ENCODE measurements at regions not wholly inside any gene's neighbourhood (a gene's known extent, or its start where the extent isn't known, plus 50 kb on each side); places are given as distances from the start of the nearest gene placed in this dataset.

DNA sequence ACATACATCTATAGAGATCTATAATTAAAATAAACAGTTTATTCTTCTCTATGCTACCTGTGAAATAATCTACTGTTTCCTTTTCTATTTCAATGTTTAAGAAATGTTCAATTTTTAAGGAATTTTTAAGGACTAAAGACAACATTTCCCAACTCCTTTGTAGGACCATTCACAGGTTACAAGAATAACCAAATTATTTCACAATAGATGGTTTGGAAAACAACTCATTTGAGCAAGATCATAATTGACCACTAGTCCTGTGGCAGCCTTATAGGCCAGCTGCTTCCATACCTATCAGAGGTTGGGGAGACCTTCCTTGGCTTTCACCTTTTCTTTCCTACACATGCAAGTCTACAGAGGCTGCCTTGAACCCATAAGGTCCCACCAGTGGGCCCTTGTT is 193.7 kb downstream of the TTC39B start:
- peaks cover 5 to 19% (median 15%) of the 10 kb centered on the region in 3 donors for H3K4me1 ChIP-seq (ENCODE audit: control insufficient read depth in 3 of 3, insufficient read depth in 3 of 3, low read length in 3 of 3)
- H3K27ac ChIP-seq (ENCODE audit: low read depth, low read length), result no peak overlapping the region
- H3K9ac ChIP-seq (ENCODE audit: low read depth in 1 of 3, low read length in 3 of 3), result no peak overlapping the region
- H3K9me3 ChIP-seq (ENCODE audit: control insufficient read depth in 3 of 3, low read length in 3 of 3), result no peaks in the 10 kb centered on the region
- no peak overlapping the region for H3K4me3 ChIP-seq (ENCODE audit: low read length in 3 of 3)
- no peaks in the 10 kb centered on the region for H3K36me3 ChIP-seq (ENCODE audit: control insufficient read depth in 3 of 3, insufficient read depth in 3 of 3, low read length in 3 of 3)
- no peaks in the 10 kb centered on the region for H3K27me3 ChIP-seq (ENCODE audit: control insufficient read depth in 3 of 3, insufficient read depth in 3 of 3, low read length in 3 of 3)

DNA sequence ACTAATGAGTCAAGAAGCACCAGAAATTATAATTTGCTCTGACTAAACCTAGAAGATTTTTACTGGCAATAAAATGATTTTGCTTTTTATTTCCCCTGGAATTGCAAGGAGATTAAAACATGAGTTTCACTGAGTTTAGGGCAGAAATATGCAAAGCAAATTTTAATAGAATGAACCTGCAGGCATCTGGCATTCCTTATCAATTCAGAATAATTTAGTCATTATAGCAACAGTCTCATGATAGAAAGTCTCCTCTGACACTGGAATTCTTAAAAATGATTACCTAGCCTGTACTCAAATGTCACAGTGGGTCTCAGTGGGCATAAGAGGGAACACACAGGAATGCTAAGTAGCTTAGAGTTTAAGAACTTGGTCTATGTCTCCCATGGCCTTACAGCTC is 195.9 kb downstream of the TTC39B start:
- H3K4me3 ChIP-seq (ENCODE audit: low read length in 3 of 3), result no peak overlapping the region
- H3K9me3 ChIP-seq (ENCODE audit: control insufficient read depth in 3 of 3, low read length in 3 of 3), result no peaks in the 10 kb centered on the region
- no peak overlapping the region for H3K27ac ChIP-seq (ENCODE audit: low read depth, low read length)
- H3K9ac ChIP-seq (ENCODE audit: low read depth in 1 of 3, low read length in 3 of 3), result no peak overlapping the region
- no peaks in the 10 kb centered on the region for H3K27me3 ChIP-seq (ENCODE audit: control insufficient read depth in 3 of 3, insufficient read depth in 3 of 3, low read length in 3 of 3)
- no peaks in the 10 kb centered on the region for H3K36me3 ChIP-seq (ENCODE audit: control insufficient read depth in 3 of 3, insufficient read depth in 3 of 3, low read length in 3 of 3)
- H3K4me1 ChIP-seq (ENCODE audit: control insufficient read depth in 3 of 3, insufficient read depth in 3 of 3, low read length in 3 of 3), result peaks cover 5 to 12% (median 6%) of the 10 kb centered on the region in 3 donors

DNA sequence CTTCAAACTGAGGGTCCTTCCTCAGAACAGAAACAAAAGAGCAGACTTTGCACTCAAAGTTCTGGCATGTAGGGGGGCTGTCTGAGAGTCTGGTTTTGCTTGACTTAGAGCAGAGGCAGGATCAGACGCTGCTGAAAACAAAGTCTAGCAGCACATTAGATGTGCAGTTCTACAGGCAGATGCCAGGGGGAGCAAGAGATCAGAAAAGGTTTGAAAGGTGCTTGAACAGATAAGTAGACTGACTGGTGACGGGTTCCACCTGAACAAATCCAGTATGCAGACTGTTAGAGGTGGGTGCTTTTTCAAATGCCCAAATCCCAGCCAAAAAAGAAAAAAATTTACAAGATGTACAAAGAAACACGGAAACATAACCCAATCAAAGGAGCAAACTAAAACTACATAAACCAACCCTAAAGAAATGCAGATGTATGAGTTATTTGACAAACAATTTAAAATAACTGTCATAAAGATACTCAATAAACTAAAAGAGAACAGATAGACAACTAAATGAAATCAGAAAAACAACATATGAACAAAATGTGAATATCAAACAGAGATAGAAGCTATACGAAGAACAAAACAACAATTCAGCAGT is 194.7 kb upstream of the FREM1 start:
- Histone ChIP-seq H3K9me3 (ENCODE audit: control insufficient read depth in 3 of 3, low read length in 3 of 3) (no peaks in the 10 kb centered on the region), H3K4me1 (ENCODE audit: control insufficient read depth in 3 of 3, insufficient read depth in 3 of 3, low read length in 3 of 3) (no peaks in the 10 kb centered on the region), H3K27me3 (ENCODE audit: control insufficient read depth in 3 of 3, insufficient read depth in 3 of 3, low read length in 3 of 3) (no peaks in the 10 kb centered on the region), H3K36me3 (ENCODE audit: control insufficient read depth in 3 of 3, insufficient read depth in 3 of 3, low read length in 3 of 3) (no peaks in the 10 kb centered on the region), H3K27ac (ENCODE audit: low read depth, low read length) (no peak overlapping the region), H3K4me3 (ENCODE audit: low read length in 3 of 3) (no peak overlapping the region), H3K9ac (ENCODE audit: low read depth in 1 of 3, low read length in 3 of 3) (no peak overlapping the region)

DNA sequence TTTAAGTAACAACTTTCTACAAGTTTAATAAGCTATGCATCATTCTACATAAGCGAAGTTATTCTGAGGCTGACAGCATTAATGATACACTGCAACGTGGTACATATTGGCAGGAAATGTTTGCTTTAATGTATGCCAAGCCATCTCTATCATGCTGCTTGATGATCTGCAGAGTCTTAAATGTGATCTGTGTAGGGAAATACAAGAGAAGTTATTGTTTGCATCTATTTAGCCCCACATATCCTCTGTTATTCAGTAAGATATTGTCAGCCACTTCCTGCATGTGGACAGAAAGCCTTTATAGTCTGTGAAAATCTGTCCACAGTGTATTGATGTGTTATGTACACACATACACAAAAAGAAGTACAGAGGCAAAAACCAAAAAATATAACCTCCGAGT is 193.1 kb upstream of the FREM1 start:
- H3K9me3 ChIP-seq (ENCODE audit: control insufficient read depth in 3 of 3, low read length in 3 of 3), result no peaks in the 10 kb centered on the region
- H3K4me1 ChIP-seq (ENCODE audit: control insufficient read depth in 3 of 3, insufficient read depth in 3 of 3, low read length in 3 of 3), result no peaks in the 10 kb centered on the region
- no peaks in the 10 kb centered on the region for H3K27me3 ChIP-seq (ENCODE audit: control insufficient read depth in 3 of 3, insufficient read depth in 3 of 3, low read length in 3 of 3)
- H3K4me3 ChIP-seq (ENCODE audit: low read length in 3 of 3), result no peak overlapping the region
- H3K27ac ChIP-seq (ENCODE audit: low read depth, low read length), result no peak overlapping the region
- no peak overlapping the region for H3K9ac ChIP-seq (ENCODE audit: low read depth in 1 of 3, low read length in 3 of 3)
- H3K36me3 ChIP-seq (ENCODE audit: control insufficient read depth in 3 of 3, insufficient read depth in 3 of 3, low read length in 3 of 3), result no peaks in the 10 kb centered on the region

DNA sequence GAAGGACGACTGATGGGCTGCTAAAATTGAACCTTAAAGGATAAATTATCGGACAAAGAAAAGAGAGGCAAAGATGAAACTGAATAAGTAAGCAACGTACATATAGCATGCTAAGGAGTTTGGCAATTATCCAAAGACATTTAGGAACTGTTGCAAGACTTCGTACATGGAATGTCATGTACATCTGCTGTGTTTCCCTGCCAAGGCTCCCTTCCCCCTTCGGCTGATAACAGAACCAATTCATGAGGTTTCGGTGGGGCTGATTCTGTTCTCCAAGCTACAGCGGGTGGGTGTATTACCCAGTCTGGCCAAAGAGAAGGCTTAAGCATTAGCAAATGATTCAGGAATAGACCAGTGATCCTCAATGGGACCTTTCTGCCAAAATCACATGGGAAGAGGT is 190.9 kb upstream of the FREM1 start:
- no peaks in the 10 kb centered on the region for H3K9me3 ChIP-seq (ENCODE audit: control insufficient read depth in 3 of 3, low read length in 3 of 3)
- no peak overlapping the region for H3K27ac ChIP-seq (ENCODE audit: low read depth, low read length)
- peaks cover 0 to 2% (median 0%) of the 10 kb centered on the region in 3 donors for H3K27me3 ChIP-seq (ENCODE audit: control insufficient read depth in 3 of 3, insufficient read depth in 3 of 3, low read length in 3 of 3)
- H3K4me1 ChIP-seq (ENCODE audit: control insufficient read depth in 3 of 3, insufficient read depth in 3 of 3, low read length in 3 of 3), result no peaks in the 10 kb centered on the region
- no peaks in the 10 kb centered on the region for H3K36me3 ChIP-seq (ENCODE audit: control insufficient read depth in 3 of 3, insufficient read depth in 3 of 3, low read length in 3 of 3)
- no peak overlapping the region for H3K4me3 ChIP-seq (ENCODE audit: low read length in 3 of 3)
- no peak overlapping the region for H3K9ac ChIP-seq (ENCODE audit: low read depth in 1 of 3, low read length in 3 of 3)

DNA sequence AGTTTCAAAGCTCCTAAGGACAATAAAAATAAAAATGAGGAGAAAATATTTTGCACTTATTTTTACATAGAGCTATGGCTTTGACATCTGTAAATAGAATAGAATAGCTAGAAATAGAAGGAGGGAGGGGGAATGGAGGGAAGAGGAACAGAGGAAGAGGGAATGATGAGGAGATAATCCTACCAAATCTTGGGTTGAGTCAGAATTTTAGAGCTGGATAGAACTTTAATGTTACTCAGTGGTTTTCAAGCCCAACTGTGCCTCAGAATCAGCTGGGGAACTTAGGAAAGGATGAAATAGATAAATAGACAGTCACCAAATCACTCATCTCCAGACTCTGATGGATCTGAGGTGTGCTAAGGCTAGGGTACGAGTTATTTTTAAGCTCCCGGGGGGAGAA is 190.3 kb upstream of the FREM1 start:
- Histone ChIP-seq H3K36me3 (ENCODE audit: control insufficient read depth in 3 of 3, insufficient read depth in 3 of 3, low read length in 3 of 3) (no peaks in the 10 kb centered on the region), H3K9ac (ENCODE audit: low read depth in 1 of 3, low read length in 3 of 3) (no peak overlapping the region), H3K27ac (ENCODE audit: low read depth, low read length) (no peak overlapping the region), H3K9me3 (ENCODE audit: control insufficient read depth in 3 of 3, low read length in 3 of 3) (no peaks in the 10 kb centered on the region), H3K4me1 (ENCODE audit: control insufficient read depth in 3 of 3, insufficient read depth in 3 of 3, low read length in 3 of 3) (no peaks in the 10 kb centered on the region), H3K27me3 (ENCODE audit: control insufficient read depth in 3 of 3, insufficient read depth in 3 of 3, low read length in 3 of 3) (peaks cover 0 to 2% (median 0%) of the 10 kb centered on the region in 3 donors), H3K4me3 (ENCODE audit: low read length in 3 of 3) (no peak overlapping the region)

DNA sequence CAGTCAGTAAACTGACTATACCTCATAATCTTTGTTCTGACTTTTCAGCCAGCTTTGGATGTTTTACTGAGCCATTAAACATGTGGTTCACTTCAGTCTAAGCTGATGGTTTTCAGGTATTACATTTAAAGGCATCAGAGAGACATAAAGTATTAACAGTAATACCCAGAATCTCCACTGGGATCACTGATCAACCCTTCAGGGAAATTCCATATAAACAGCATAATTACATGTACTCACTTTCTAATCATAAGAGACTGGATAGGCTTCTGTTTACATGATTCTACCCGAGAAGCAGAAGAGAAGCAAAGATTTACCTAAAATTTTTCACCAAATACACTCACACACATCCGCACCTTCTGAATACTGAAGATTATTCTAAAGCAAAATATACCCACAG is 186.7 kb upstream of the FREM1 start:
- no peak overlapping the region for H3K27ac ChIP-seq (ENCODE audit: low read depth, low read length)
- H3K4me3 ChIP-seq (ENCODE audit: low read length in 3 of 3), result no peak overlapping the region
- peaks cover 0 to 2% (median 0%) of the 10 kb centered on the region in 3 donors for H3K27me3 ChIP-seq (ENCODE audit: control insufficient read depth in 3 of 3, insufficient read depth in 3 of 3, low read length in 3 of 3)
- no peak overlapping the region for H3K9ac ChIP-seq (ENCODE audit: low read depth in 1 of 3, low read length in 3 of 3)
- H3K4me1 ChIP-seq (ENCODE audit: control insufficient read depth in 3 of 3, insufficient read depth in 3 of 3, low read length in 3 of 3), result no peaks in the 10 kb centered on the region
- H3K9me3 ChIP-seq (ENCODE audit: control insufficient read depth in 3 of 3, low read length in 3 of 3), result no peaks in the 10 kb centered on the region
- H3K36me3 ChIP-seq (ENCODE audit: control insufficient read depth in 3 of 3, insufficient read depth in 3 of 3, low read length in 3 of 3), result no peaks in the 10 kb centered on the region

DNA sequence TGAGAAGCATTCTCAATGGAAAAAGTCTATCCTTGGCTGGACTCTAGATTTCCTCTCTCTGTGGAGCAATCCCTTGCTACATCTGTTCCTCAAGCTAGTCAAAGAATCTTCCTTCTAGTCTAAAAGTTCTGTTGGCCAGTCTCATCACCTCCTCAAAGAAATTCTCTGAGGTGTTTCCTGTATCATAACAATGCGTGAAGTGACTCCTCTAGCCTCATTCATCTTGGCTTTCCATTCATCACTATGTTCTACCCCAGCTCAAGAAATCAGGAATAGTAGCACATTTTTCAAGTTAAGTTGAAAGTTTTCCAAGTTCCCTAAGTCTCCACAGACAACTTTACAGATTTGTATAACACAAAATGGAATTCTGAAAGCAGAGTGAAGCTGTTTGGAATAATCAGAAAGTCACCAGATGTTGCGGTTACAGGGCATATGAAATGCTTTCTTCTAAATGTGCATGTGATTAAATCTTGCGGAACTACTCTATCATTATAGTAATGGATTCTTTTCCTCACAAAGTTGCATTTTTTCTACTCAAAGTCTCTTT is 176.6 kb upstream of the FREM1 start:
- no peaks in the 10 kb centered on the region for H3K27me3 ChIP-seq (ENCODE audit: control insufficient read depth in 3 of 3, insufficient read depth in 3 of 3, low read length in 3 of 3)
- no peak overlapping the region for H3K9ac ChIP-seq (ENCODE audit: low read depth in 1 of 3, low read length in 3 of 3)
- no peaks in the 10 kb centered on the region for H3K9me3 ChIP-seq (ENCODE audit: control insufficient read depth in 3 of 3, low read length in 3 of 3)
- H3K4me1 ChIP-seq (ENCODE audit: control insufficient read depth in 3 of 3, insufficient read depth in 3 of 3, low read length in 3 of 3), result no peaks in the 10 kb centered on the region
- no peak overlapping the region for H3K4me3 ChIP-seq (ENCODE audit: low read length in 3 of 3)
- no peaks in the 10 kb centered on the region for H3K36me3 ChIP-seq (ENCODE audit: control insufficient read depth in 3 of 3, insufficient read depth in 3 of 3, low read length in 3 of 3)
- no peak overlapping the region for H3K27ac ChIP-seq (ENCODE audit: low read depth, low read length)

DNA sequence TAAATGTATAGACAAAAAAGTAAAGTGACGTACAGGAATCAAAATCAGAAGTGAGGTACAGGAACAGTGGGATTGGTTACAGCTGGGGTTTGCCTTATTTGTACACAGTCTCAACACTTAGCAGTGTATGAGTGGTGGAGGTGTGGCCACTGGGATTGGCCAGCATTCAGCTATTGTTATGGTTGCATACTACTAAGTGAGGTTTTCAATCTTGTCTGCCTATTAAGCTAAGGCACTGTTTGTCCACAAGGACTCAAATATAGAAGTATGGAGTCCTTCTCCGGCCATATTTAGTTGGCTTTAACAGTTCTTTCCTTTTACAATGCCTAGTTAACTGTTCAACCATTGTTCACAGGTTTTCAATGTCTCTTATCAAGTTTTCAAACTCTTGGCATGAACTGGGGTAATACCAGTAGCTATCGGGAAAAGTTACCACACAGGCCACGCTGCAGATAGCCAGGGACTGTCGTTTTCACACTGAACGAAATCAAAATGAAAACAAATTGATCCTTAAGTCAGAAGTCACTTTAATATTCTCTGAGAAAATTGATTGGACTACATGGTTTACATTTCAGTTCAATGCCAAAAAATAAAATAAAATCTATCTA is 176.0 kb upstream of the FREM1 start:
- Histone ChIP-seq H3K9ac (ENCODE audit: low read depth in 1 of 3, low read length in 3 of 3) (no peak overlapping the region), H3K4me1 (ENCODE audit: control insufficient read depth in 3 of 3, insufficient read depth in 3 of 3, low read length in 3 of 3) (no peaks in the 10 kb centered on the region), H3K9me3 (ENCODE audit: control insufficient read depth in 3 of 3, low read length in 3 of 3) (no peaks in the 10 kb centered on the region), H3K36me3 (ENCODE audit: control insufficient read depth in 3 of 3, insufficient read depth in 3 of 3, low read length in 3 of 3) (no peaks in the 10 kb centered on the region), H3K4me3 (ENCODE audit: low read length in 3 of 3) (no peak overlapping the region), H3K27ac (ENCODE audit: low read depth, low read length) (no peak overlapping the region), H3K27me3 (ENCODE audit: control insufficient read depth in 3 of 3, insufficient read depth in 3 of 3, low read length in 3 of 3) (no peaks in the 10 kb centered on the region)

DNA sequence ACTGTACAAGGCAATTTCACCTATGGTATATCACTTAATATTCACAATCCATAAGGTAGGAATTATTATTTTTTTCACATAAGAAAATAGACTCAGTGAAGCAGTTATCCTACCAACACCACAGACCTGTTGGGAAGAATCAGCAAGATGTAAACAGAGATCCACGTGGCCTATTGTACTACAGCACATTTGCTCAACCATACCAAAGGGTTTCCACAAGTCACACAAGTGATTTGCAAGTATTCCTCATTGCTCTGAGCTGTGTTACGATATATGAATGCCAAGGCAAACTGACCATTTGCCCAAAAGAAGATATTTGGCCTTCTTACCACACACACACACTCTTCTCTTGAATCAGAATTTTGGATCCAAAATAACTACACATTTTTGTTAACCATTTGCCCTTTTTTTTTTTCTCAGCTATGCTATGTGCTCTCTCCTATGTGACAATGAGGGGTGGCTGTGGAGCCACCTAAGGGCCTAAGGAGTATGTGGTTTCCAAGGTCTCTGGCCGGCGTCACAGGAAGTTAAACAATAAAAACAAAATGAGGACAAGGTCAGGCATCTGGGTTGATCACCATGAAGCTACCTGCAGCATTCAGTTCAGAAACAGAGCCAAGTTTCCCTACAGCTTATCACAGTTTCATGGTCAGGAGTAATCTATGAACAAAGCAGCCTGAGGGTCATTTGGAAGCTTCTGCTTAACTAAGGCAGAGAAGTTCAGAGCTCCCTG is 171.0 kb upstream of the FREM1 start:
- Histone ChIP-seq H3K9ac (ENCODE audit: low read depth in 1 of 3, low read length in 3 of 3) (no peak overlapping the region), H3K36me3 (ENCODE audit: control insufficient read depth in 3 of 3, insufficient read depth in 3 of 3, low read length in 3 of 3) (no peaks in the 10 kb centered on the region), H3K27me3 (ENCODE audit: control insufficient read depth in 3 of 3, insufficient read depth in 3 of 3, low read length in 3 of 3) (no peaks in the 10 kb centered on the region), H3K9me3 (ENCODE audit: control insufficient read depth in 3 of 3, low read length in 3 of 3) (no peaks in the 10 kb centered on the region), H3K4me3 (ENCODE audit: low read length in 3 of 3) (no peak overlapping the region), H3K4me1 (ENCODE audit: control insufficient read depth in 3 of 3, insufficient read depth in 3 of 3, low read length in 3 of 3) (no peaks in the 10 kb centered on the region), H3K27ac (ENCODE audit: low read depth, low read length) (no peak overlapping the region)

All from skeletal muscle tissue (tissue), 3 donors.